Stimulated activated CD4-positive, alpha-beta T cell treated with anti-CD3 and anti-CD28 coated beads, Interleukin-12 subunit alpha, Interleukin-12 subunit beta, amount 100 ng/mL, for 24 hours (primary cell): ENCODE measurements at regions not wholly inside any gene's neighbourhood (a gene's known extent, or its start where the extent isn't known, plus 50 kb on each side); places are given as distances from the start of the nearest gene placed in this dataset.

Experiments used
- DNase-seq, 2 experiments: peaks; one replicate each; pipeline ENCODE4 v3.0.0-alpha.2; 2020; ENCODE audit warnings: low read depth in 2 of 2

- DNase-seq: no peak
Observed at GRCh38 chr4:153034681-153035080, 98.6 kb downstream of the FHDC1 start.

GRCh38 chr4:153036931-153037482 is 100.9 kb downstream of the FHDC1 start:
- DNase-seq: no peak

GRCh38 chr4:153038623-153039311 is 102.6 kb downstream of the FHDC1 start:
- no peak for DNase-seq

GRCh38 chr4:153039542-153040185 is 103.5 kb downstream of the FHDC1 start:
- DNase-seq: no peak

- DNase-seq: no peak
Observed at GRCh38 chr4:153040677-153041076, 104.6 kb downstream of the FHDC1 start.

- DNase-seq: no peak
Observed at GRCh38 chr4:153044036-153044435, 107.9 kb downstream of the FHDC1 start.

GRCh38 chr4:153045111-153045982 is 109.2 kb downstream of the FHDC1 start:
- no peak for DNase-seq

- DNase-seq: no peak
Observed at GRCh38 chr4:153058671-153059060, 122.5 kb downstream of the FHDC1 start.

- no peak for DNase-seq
Observed at GRCh38 chr4:153060196-153060595, 124.1 kb downstream of the FHDC1 start.

- no peak for DNase-seq
Observed at GRCh38 chr4:153061971-153062370, 125.8 kb downstream of the FHDC1 start.

- no peak for DNase-seq
Observed at GRCh38 chr4:153062652-153063168, 126.6 kb downstream of the FHDC1 start.

GRCh38 chr4:153063490-153063889 is 127.4 kb downstream of the FHDC1 start:
- DNase-seq: no peak

GRCh38 chr4:153064571-153064970 is 128.4 kb downstream of the FHDC1 start:
- no peak for DNase-seq

- no peak for DNase-seq
Observed at GRCh38 chr4:153065276-153065675, 129.2 kb downstream of the FHDC1 start.

GRCh38 chr4:153067376-153067775 is 131.3 kb downstream of the FHDC1 start:
- DNase-seq: no peak

GRCh38 chr4:153068751-153069150 is 132.6 kb downstream of the FHDC1 start:
- no peak for DNase-seq

- no peak for DNase-seq
Observed at GRCh38 chr4:153071958-153072598, 132.2 kb upstream of the TRIM2 start.

GRCh38 chr4:153072661-153073060 is 131.6 kb upstream of the TRIM2 start:
- no peak for DNase-seq

- DNase-seq: no peak
Observed at GRCh38 chr4:153074486-153074885, 129.8 kb upstream of the TRIM2 start.

- no peak for DNase-seq
Observed at GRCh38 chr4:153074936-153075630, 129.2 kb upstream of the TRIM2 start.
